ENCODE measurements at regions not wholly inside any gene's neighbourhood (a gene's known extent, or its start where the extent isn't known, plus 50 kb on each side); places are given as distances from the start of the nearest gene placed in this dataset.

- TF ChIP-seq CTCF (IDR thresholded peaks at IDR 0.05) = no peak
- ATAC-seq (no peak), DNase-seq (peak in 1 of 4 donors; percentile 21)
- H3K4me3 ChIP-seq = no peak overlapping the region
- intact Hi-C loops (cut with DNase I) = no loop called here
- no peaks in the 10 kb centered on the region for H3K36me3 ChIP-seq
- H3K4me1 ChIP-seq = no peaks in the 10 kb centered on the region
- H3K27ac ChIP-seq = no peak overlapping the region
- H3K9me3 ChIP-seq = peaks cover 0 to 5% of the 10 kb centered on the region in 2 donors
- H3K27me3 ChIP-seq = no peaks in the 10 kb centered on the region
These were observed 791.4 kb downstream of the MTRR start for GRCh38 chr5:8660133-8660893.

GRCh38 chr5:8663374-8663773 lies 794.4 kb downstream of the MTRR start:
- no peak for ATAC-seq
- DNase-seq = no peak
- intact Hi-C loops (cut with DNase I) = no loop called here
- no peak for TF ChIP-seq CTCF (IDR thresholded peaks at IDR 0.05)
- no peak overlapping the region for H3K27ac ChIP-seq
- no peaks in the 10 kb centered on the region for H3K27me3 ChIP-seq
- H3K9me3 ChIP-seq = peaks cover 0 to 5% of the 10 kb centered on the region in 2 donors
- H3K4me1 ChIP-seq = no peaks in the 10 kb centered on the region
- H3K4me3 ChIP-seq = no peak overlapping the region
- H3K36me3 ChIP-seq = no peaks in the 10 kb centered on the region

GRCh38 chr5:8675182-8675581 lies 806.2 kb downstream of the MTRR start:
- Histone ChIP-seq H3K9me3 (peaks cover 0 to 1% of the 10 kb centered on the region in 2 donors), H3K4me1 (no peaks in the 10 kb centered on the region), H3K27ac (no peak overlapping the region), H3K27me3 (no peaks in the 10 kb centered on the region), H3K36me3 (no peaks in the 10 kb centered on the region), H3K4me3 (no peak overlapping the region)
- intact Hi-C loops (cut with DNase I) = no loop called here
- no peak for DNase-seq
- ATAC-seq = no peak
- no peak for TF ChIP-seq CTCF (IDR thresholded peaks at IDR 0.05)

- Histone ChIP-seq H3K4me1 (no peaks in the 10 kb centered on the region), H3K27me3 (no peaks in the 10 kb centered on the region), H3K36me3 (no peaks in the 10 kb centered on the region), H3K4me3 (no peak overlapping the region), H3K27ac (no peak overlapping the region), H3K9me3 (peaks cover 0 to 1% of the 10 kb centered on the region in 2 donors)
- TF ChIP-seq CTCF (IDR thresholded peaks at IDR 0.05) = no peak
- ATAC-seq (no peak), DNase-seq (peak in 1 of 4 donors; percentile 62)
- intact Hi-C loops (cut with DNase I) = no loop called here
These were observed 807.7 kb downstream of the MTRR start for GRCh38 chr5:8676695-8677094.

GRCh38 chr5:8682381-8682780 lies 813.4 kb downstream of the MTRR start:
- H3K27me3 ChIP-seq = no peaks in the 10 kb centered on the region
- H3K36me3 ChIP-seq = no peaks in the 10 kb centered on the region
- no peak overlapping the region for H3K27ac ChIP-seq
- DNase-seq (no peak), ATAC-seq (no peak)
- H3K9me3 ChIP-seq = peaks cover 0 to under 1% of the 10 kb centered on the region in 2 donors
- no peak for TF ChIP-seq CTCF (IDR thresholded peaks at IDR 0.05)
- no peak overlapping the region for H3K4me3 ChIP-seq
- H3K4me1 ChIP-seq = no peaks in the 10 kb centered on the region
- intact Hi-C loops (cut with DNase I) = no loop called here

Measured in left lung (tissue), 4 donors.